Stimulated activated effector memory CD8-positive, alpha-beta T cell treated with anti-CD3 and anti-CD28 coated beads, Interleukin-12 subunit alpha, Interleukin-12 subunit beta, amount 100 ng/mL, for 72 hours (primary cell): ENCODE measurements at regions not wholly inside any gene's neighbourhood (a gene's known extent, or its start where the extent isn't known, plus 50 kb on each side); places are given as distances from the start of the nearest gene placed in this dataset.

ENCODE experiments used
- ATAC-seq: fragments of 150-1000 bp; cut with Tn5 transposase; 2 replicates; pipeline ENCODE4 v1.10.0; 2021
- DNase-seq, 2 donors: peaks; one replicate each; pipeline ENCODE4 v3.0.0; 2021 to 2022; ENCODE audit warnings: low spot score in 2 of 2
- H3K27ac Mint-ChIP-seq: one replicate; pipeline ENCODE4 v1.8.0; 2022; ENCODE audit warnings: mild to moderate bottlenecking, mixed read lengths
- H3K36me3 Mint-ChIP-seq: one replicate; pipeline ENCODE4 v1.8.0; 2022; ENCODE audit warnings: mild to moderate bottlenecking, mixed read lengths
- H3K4me1 Mint-ChIP-seq: one replicate; pipeline ENCODE4 v1.8.0; 2022; ENCODE audit warnings: mixed read lengths
- H3K4me3 Mint-ChIP-seq: one replicate; pipeline ENCODE4 v1.8.0; 2022; ENCODE audit warnings: mild to moderate bottlenecking, mixed read lengths
- H3K9me3 Mint-ChIP-seq: one replicate; pipeline ENCODE4 v1.8.0; 2022; ENCODE audit warnings: mixed read lengths

DNA sequence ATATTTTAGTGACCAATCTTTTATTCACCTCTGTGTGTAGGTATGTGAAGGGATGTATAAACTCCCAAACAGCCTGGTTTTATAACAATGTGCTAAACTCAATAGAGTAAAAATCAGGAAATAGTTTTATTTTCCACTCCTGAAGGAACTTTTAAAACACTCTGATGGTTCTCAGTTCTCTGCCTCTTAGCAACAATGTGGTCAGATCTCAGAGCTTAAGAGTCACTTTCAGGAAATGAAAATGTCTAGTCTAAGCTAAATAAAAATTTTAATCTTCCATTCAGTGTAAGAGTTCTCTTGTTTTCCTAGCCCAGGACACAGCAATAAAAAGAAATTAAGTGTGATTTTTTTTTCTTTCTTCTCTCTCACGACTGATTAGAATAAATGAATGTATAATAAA is 718.0 kb downstream of the C12orf50 start:
- ATAC-seq (no peak), DNase-seq (no peak)
- Mint-ChIP-seq H3K9me3 (peaks cover 9% of the 10 kb centered on the region), H3K36me3 (no peaks in the 10 kb centered on the region), H3K4me1 (no peaks in the 10 kb centered on the region), H3K4me3 (no peak overlapping the region), H3K27ac (no peak overlapping the region)

DNA sequence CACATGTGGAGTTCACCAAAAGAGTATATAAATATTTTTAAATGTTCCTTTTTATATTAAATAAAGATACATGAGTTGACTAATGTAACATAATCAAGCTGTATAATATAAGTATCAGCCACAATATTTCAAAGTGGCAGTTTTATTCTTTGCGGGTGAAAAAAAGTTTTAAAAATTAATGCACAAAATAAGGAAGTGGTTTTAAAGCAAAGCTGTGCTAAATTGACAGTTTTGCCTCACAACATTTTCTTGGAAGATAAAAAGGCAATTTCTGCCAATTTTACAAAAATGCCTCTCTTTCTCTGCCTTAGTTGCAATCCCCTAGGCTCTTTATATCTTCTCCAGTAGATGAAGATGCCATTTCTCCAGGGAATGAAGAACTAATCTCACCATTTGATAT is 719.1 kb downstream of the C12orf50 start:
- no peak for ATAC-seq
- no peak for DNase-seq
- Mint-ChIP-seq H3K36me3 (no peaks in the 10 kb centered on the region), H3K27ac (no peak overlapping the region), H3K4me3 (no peak overlapping the region), H3K4me1 (no peaks in the 10 kb centered on the region), H3K9me3 (peaks cover 9% of the 10 kb centered on the region)

- DNase-seq, result no peak
- ATAC-seq, result no peak
- Mint-ChIP-seq H3K36me3 (no peaks in the 10 kb centered on the region), H3K4me1 (no peaks in the 10 kb centered on the region), H3K9me3 (peaks cover 13% of the 10 kb centered on the region), H3K27ac (no peak overlapping the region), H3K4me3 (no peak overlapping the region)
These were observed 723.7 kb downstream of the C12orf50 start for GRCh38 chr12:87305481-87305880.

GRCh38 chr12:87304406-87304805 is 724.8 kb downstream of the C12orf50 start:
- ATAC-seq (no peak), DNase-seq (no peak)
- Mint-ChIP-seq H3K4me1 (no peaks in the 10 kb centered on the region), H3K4me3 (no peak overlapping the region), H3K27ac (no peak overlapping the region), H3K9me3 (peaks cover 14% of the 10 kb centered on the region), H3K36me3 (no peaks in the 10 kb centered on the region)

- DNase-seq (no peak), ATAC-seq (no peak)
- H3K27ac Mint-ChIP-seq, result no peak overlapping the region
- H3K4me3 Mint-ChIP-seq, result no peak overlapping the region
- H3K36me3 Mint-ChIP-seq, result no peaks in the 10 kb centered on the region
- H3K4me1 Mint-ChIP-seq, result no peaks in the 10 kb centered on the region
- peaks cover 14% of the 10 kb centered on the region for H3K9me3 Mint-ChIP-seq
These were observed 725.7 kb downstream of the C12orf50 start for GRCh38 chr12:87303396-87304012.

DNA sequence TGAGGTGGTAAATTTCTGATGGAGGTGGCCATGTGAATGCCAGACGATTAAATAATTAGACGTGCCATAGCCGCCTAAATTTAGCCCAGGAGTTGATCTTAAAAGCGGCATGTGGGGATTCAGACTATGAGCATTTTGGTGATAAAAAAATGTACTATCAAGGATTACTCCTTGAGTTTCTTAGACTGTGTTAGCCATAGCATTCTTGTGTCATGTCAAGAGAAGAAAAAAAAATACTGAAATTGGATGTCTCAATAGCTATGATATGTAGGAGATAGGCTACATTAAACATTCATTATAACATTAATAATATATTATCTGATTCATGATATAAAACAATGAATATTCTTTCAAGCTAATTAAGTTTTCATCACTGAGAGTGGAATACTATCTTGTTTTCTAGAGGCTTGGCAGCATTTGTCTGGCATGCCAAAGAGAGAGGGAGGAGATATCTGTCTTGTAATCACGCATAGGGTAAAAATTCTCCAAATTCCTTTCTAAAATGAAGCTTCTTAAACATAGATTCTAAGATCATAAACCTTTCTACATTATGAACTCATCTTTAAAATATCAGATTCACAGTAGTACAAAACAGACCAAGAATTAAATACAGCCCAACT is 727.0 kb downstream of the C12orf50 start:
- Mint-ChIP-seq H3K9me3 (peaks cover 15% of the 10 kb centered on the region), H3K4me3 (no peak overlapping the region), H3K27ac (no peak overlapping the region), H3K36me3 (no peaks in the 10 kb centered on the region), H3K4me1 (no peaks in the 10 kb centered on the region)
- DNase-seq (no peak), ATAC-seq (no peak)

DNA sequence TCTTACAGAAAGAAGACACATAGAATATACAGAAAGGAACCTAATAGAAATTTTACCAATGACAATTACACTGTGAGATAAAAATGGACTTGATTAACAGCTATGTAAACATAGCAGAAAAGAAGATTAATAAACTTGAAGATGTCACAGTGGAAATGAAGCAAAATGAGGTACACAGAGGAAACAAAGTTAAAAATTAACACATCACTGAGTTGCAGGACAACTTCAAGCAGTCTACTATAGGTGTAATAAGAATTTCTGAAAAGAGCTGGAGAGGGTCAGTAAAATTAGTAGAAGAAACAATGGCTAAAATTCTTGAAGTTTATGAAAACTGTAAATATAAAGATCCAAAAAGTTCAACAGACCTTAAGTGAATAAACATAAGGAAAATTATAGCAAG is 738.7 kb downstream of the C12orf50 start:
- H3K36me3 Mint-ChIP-seq, result no peaks in the 10 kb centered on the region
- H3K4me3 Mint-ChIP-seq, result no peak overlapping the region
- H3K9me3 Mint-ChIP-seq, result peaks cover 6% of the 10 kb centered on the region
- no peak for ATAC-seq
- H3K27ac Mint-ChIP-seq, result no peak overlapping the region
- DNase-seq, result no peak
- no peaks in the 10 kb centered on the region for H3K4me1 Mint-ChIP-seq

DNA sequence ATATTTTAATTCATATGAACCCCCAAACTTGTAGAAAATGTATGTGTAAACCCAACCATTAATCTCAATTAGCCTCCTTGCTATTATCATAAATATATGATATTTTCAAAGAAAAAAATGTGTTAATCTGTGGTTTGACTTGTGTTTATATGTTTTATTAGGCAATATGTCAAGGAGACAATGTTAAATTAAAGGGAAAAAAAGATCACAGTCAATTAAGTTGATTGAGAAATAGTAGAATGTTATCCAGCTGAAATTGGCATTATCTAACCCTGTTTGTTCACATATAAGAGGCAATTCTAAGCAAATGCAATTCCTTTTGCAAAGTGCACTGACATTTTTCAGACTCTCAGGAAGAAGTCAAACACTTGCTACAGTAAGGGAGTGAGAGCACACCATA is 745.3 kb downstream of the C12orf50 start:
- no peak overlapping the region for H3K27ac Mint-ChIP-seq
- H3K9me3 Mint-ChIP-seq, result peaks cover 12% of the 10 kb centered on the region
- ATAC-seq, result no peak
- H3K4me1 Mint-ChIP-seq, result no peaks in the 10 kb centered on the region
- no peaks in the 10 kb centered on the region for H3K36me3 Mint-ChIP-seq
- H3K4me3 Mint-ChIP-seq, result no peak overlapping the region
- DNase-seq, result no peak

GRCh38 chr12:87283111-87283510 is 746.1 kb downstream of the C12orf50 start:
- H3K4me3 Mint-ChIP-seq, result no peak overlapping the region
- no peaks in the 10 kb centered on the region for H3K4me1 Mint-ChIP-seq
- DNase-seq, result no peak
- no peak overlapping the region for H3K27ac Mint-ChIP-seq
- ATAC-seq, result no peak
- H3K9me3 Mint-ChIP-seq, result peaks cover 11% of the 10 kb centered on the region
- H3K36me3 Mint-ChIP-seq, result no peaks in the 10 kb centered on the region

- DNase-seq, result no peak
- no peak for ATAC-seq
- Mint-ChIP-seq H3K36me3 (no peaks in the 10 kb centered on the region), H3K9me3 (peaks cover 11% of the 10 kb centered on the region), H3K4me1 (no peaks in the 10 kb centered on the region), H3K27ac (no peak overlapping the region), H3K4me3 (no peak overlapping the region)
These were observed 748.3 kb downstream of the C12orf50 start for GRCh38 chr12:87280893-87281292.

GRCh38 chr12:87280356-87280755 is 748.8 kb downstream of the C12orf50 start:
- ATAC-seq (no peak), DNase-seq (no peak)
- Mint-ChIP-seq H3K36me3 (no peaks in the 10 kb centered on the region), H3K27ac (no peak overlapping the region), H3K9me3 (peaks cover 13% of the 10 kb centered on the region), H3K4me3 (no peak overlapping the region), H3K4me1 (no peaks in the 10 kb centered on the region)

GRCh38 chr12:87274594-87275245 is 754.5 kb downstream of the C12orf50 start:
- no peak overlapping the region for H3K4me3 Mint-ChIP-seq
- no peak overlapping the region for H3K27ac Mint-ChIP-seq
- H3K4me1 Mint-ChIP-seq, result no peaks in the 10 kb centered on the region
- DNase-seq, result no peak
- H3K9me3 Mint-ChIP-seq, result peaks cover 4% of the 10 kb centered on the region
- H3K36me3 Mint-ChIP-seq, result no peaks in the 10 kb centered on the region
- no peak for ATAC-seq

DNA sequence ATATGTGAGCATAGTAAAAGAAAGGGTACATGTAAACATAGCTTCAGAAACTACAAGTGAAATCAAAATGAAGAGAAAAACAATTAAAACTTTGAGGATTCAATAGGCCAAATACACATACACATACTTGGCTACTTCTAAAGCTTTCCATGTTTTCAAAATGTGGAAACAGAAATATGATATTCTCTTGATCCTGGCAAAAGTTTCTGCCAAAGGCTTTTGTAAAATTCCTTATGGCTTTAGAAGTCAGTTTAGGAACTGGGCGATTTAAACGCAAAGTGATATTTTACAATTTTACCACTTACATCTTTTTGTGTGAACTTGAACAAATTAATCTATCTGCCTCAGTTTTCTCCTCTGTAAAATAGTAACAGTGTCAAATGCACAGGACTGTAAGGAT is 756.4 kb downstream of the C12orf50 start:
- no peak overlapping the region for H3K4me3 Mint-ChIP-seq
- peaks cover 4% of the 10 kb centered on the region for H3K9me3 Mint-ChIP-seq
- H3K27ac Mint-ChIP-seq, result no peak overlapping the region
- no peaks in the 10 kb centered on the region for H3K4me1 Mint-ChIP-seq
- DNase-seq, result no peak
- H3K36me3 Mint-ChIP-seq, result no peaks in the 10 kb centered on the region
- no peak for ATAC-seq

GRCh38 chr12:87270919-87271318 is 758.3 kb downstream of the C12orf50 start:
- DNase-seq (no peak), ATAC-seq (no peak)
- Mint-ChIP-seq H3K36me3 (no peaks in the 10 kb centered on the region), H3K9me3 (peaks cover 4% of the 10 kb centered on the region), H3K4me1 (no peaks in the 10 kb centered on the region), H3K4me3 (no peak overlapping the region), H3K27ac (no peak overlapping the region)

DNA sequence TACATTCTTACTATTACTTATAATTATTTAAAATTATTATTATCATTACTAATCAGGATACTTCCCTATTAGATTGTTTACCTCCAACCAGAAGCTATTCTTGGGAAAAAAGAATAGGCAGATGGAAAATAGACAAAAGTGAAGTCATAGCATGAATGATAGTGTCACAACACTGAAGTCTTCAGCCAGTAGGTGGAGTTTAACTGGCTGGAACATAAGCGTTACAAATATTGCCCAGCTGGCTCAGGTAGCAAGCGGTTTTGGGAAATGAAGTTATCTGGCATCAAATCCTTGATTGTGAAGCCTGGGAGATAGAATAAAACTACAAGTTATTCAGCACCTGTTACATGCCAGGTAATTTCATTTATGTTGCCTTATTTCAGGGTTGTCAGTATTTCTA is 762.9 kb downstream of the C12orf50 start:
- no peak overlapping the region for H3K4me3 Mint-ChIP-seq

GRCh38 chr12:87259391-87259790 is 769.8 kb downstream of the C12orf50 start:
- Mint-ChIP-seq H3K36me3 (no peaks in the 10 kb centered on the region), H3K9me3 (peaks cover under 1% of the 10 kb centered on the region), H3K4me1 (no peaks in the 10 kb centered on the region), H3K4me3 (no peak overlapping the region), H3K27ac (no peak overlapping the region)
- no peak for ATAC-seq
- no peak for DNase-seq

More for the DNA sequence above, 762.9 kb downstream of the C12orf50 start:
- H3K36me3 Mint-ChIP-seq, result no peaks in the 10 kb centered on the region
- DNase-seq, result no peak
- no peaks in the 10 kb centered on the region for H3K4me1 Mint-ChIP-seq
- no peak overlapping the region for H3K27ac Mint-ChIP-seq
- peaks cover 4% of the 10 kb centered on the region for H3K9me3 Mint-ChIP-seq
- no peak for ATAC-seq
